Adipocyte (in vitro differentiated cells): ENCODE measurements at regions not wholly inside any gene's neighbourhood (a gene's known extent, or its start where the extent isn't known, plus 50 kb on each side); places are given as distances from the start of the nearest gene placed in this dataset.
A peak's percentile ranks its signal among the peaks of the same experiment; 100 is the strongest.

ENCODE experiments used
- DNase-seq: peaks from one replicate; pipeline ENCODE4 v3.0.0-alpha.2; 2015; ENCODE audit warnings: low read depth
- H3K27me3 ChIP-seq: replicated peaks from 2 replicates; pipeline ENCODE4 v1.7.0; 2013; ENCODE audit warnings: mild to moderate bottlenecking, low read length, moderate library complexity; ENCODE audit not compliant: control insufficient read depth, insufficient read depth
- H3K36me3 ChIP-seq: 2 replicates; pipeline ENCODE4 v1.7.0; 2013; ENCODE audit warnings: low read length, mild to moderate bottlenecking, moderate library complexity; ENCODE audit not compliant: control insufficient read depth, insufficient read depth, severe bottlenecking
- H3K4me1 ChIP-seq: 2 replicates; pipeline ENCODE4 v1.7.0; 2013; ENCODE audit warnings: mild to moderate bottlenecking, low read length, moderate library complexity; ENCODE audit not compliant: control insufficient read depth, insufficient read depth
- H3K4me3 ChIP-seq: 2 replicates; pipeline ENCODE4 v1.7.0; 2013; ENCODE audit warnings: mild to moderate bottlenecking, low read length, moderate library complexity
- H3K9ac ChIP-seq: 2 replicates; pipeline ENCODE4 v1.7.0; 2013; ENCODE audit warnings: mild to moderate bottlenecking, low read length, moderate library complexity
- H3K9me3 ChIP-seq: 2 replicates; pipeline ENCODE4 v1.7.0; 2013; ENCODE audit warnings: mild to moderate bottlenecking, low read length, moderate library complexity; ENCODE audit not compliant: control insufficient read depth

DNA sequence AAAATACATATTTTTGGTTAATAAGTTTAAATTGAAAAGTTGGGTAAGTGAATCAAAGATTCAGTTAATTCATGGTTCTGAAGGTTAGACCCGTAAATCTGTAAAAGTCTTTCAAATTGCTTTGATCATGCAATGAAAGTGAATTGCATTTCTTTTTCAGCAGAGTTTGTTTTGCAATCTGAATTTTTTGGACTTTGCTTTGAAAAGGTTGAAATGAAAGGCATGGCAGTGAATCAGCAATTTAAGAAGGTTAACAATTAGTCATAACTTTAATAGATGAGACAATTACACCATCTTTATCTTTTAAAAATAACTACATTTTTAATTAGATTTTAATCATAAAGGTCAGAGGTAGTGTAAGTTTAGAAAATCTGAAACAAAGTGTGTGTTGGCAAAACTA lies 310.9 kb upstream of the KCNJ16 start:
- H3K27me3 ChIP-seq = no peaks in the 10 kb centered on the region
- no peak overlapping the region for H3K4me3 ChIP-seq
- H3K36me3 ChIP-seq = no peaks in the 10 kb centered on the region
- peak overlapping the region; percentile 3 for H3K9ac ChIP-seq
- H3K4me1 ChIP-seq = peaks cover 60% of the 10 kb centered on the region
- DNase-seq = peak; percentile 64
- H3K9me3 ChIP-seq = no peaks in the 10 kb centered on the region

GRCh38 chr17:69769050-69769449 lies 306.0 kb upstream of the KCNJ16 start:
- Histone ChIP-seq H3K9me3 (no peaks in the 10 kb centered on the region), H3K4me3 (no peak overlapping the region), H3K27me3 (no peaks in the 10 kb centered on the region), H3K9ac (no peak overlapping the region), H3K36me3 (no peaks in the 10 kb centered on the region), H3K4me1 (peaks cover 13% of the 10 kb centered on the region)
- no peak for DNase-seq

DNA sequence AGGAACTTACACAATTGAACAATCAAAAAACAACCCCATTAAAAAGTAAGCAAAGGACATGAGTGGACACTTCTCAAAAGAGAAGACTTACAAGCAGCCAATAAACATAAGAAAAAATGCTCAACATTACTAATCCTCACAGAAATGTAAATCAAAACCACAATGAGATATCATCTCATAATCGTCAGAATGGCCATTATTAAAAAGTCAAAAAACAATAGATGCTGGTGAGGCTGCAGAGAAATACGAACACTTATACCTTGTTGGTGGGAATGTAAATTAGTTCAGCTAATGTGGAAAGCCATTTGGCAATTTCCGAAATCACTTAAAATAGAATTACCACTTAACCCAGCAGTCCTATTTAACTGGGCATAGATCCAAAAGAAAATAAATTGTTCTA lies 301.9 kb upstream of the KCNJ16 start:
- Histone ChIP-seq H3K9ac (no peak overlapping the region), H3K27me3 (no peaks in the 10 kb centered on the region), H3K36me3 (no peaks in the 10 kb centered on the region), H3K9me3 (no peaks in the 10 kb centered on the region), H3K4me1 (peaks cover 5% of the 10 kb centered on the region), H3K4me3 (no peak overlapping the region)
- DNase-seq = no peak

- H3K27me3 ChIP-seq = no peaks in the 10 kb centered on the region
- H3K4me1 ChIP-seq = peaks cover 5% of the 10 kb centered on the region
- H3K4me3 ChIP-seq = no peak overlapping the region
- H3K9ac ChIP-seq = no peak overlapping the region
- no peaks in the 10 kb centered on the region for H3K36me3 ChIP-seq
- H3K9me3 ChIP-seq = no peaks in the 10 kb centered on the region
- peak; percentile 69 for DNase-seq
Observed at GRCh38 chr17:69779378-69780214, 295.4 kb upstream of the KCNJ16 start.

DNA sequence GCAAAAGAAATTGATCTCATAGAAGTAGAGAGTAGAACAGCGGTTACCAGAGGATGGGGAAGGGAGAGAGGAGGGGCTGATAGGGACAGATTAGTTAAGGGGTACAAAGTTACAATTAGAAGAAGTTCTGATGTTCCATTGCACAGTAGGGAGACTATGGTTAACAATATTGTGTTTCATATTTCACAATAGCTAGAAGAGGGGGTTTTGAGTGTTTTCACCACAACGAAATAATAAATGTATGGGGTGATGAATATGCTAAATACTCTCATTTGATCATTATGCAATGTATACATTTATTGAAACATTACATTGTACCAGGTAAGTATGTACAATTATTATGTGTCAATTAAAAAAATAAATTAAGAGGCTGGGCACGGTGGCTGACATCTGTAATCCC lies 291.2 kb upstream of the KCNJ16 start:
- Histone ChIP-seq H3K36me3 (no peaks in the 10 kb centered on the region), H3K9me3 (no peaks in the 10 kb centered on the region), H3K9ac (no peak overlapping the region), H3K4me3 (no peak overlapping the region), H3K27me3 (no peaks in the 10 kb centered on the region), H3K4me1 (no peaks in the 10 kb centered on the region)
- no peak for DNase-seq

DNA sequence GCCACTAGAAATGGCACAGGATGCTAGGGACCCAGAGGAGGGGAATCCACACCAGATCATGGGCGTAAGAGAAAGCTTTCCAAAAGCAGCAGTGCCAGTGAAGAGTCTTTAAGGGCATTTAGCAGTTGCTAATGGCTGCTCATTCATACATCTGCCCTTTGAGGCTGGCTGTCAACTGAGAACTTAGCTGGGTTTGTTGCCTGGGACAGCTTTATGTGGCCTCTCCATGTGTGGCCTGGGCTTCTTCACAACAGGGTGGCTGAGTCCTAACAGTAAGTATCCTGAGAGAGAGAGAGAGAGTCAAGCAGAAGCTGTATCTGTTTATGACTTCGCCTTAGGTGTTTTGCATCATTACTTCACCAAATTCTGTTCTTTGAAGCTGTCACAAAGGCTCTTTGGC lies 286.1 kb upstream of the KCNJ16 start:
- no peak for DNase-seq
- no peaks in the 10 kb centered on the region for H3K9me3 ChIP-seq
- no peaks in the 10 kb centered on the region for H3K4me1 ChIP-seq
- H3K27me3 ChIP-seq = no peaks in the 10 kb centered on the region
- no peak overlapping the region for H3K9ac ChIP-seq
- H3K4me3 ChIP-seq = no peak overlapping the region
- H3K36me3 ChIP-seq = no peaks in the 10 kb centered on the region

GRCh38 chr17:69796078-69796477 lies 278.9 kb upstream of the KCNJ16 start:
- Histone ChIP-seq H3K36me3 (no peaks in the 10 kb centered on the region), H3K4me3 (no peak overlapping the region), H3K9ac (peak overlapping the region; percentile 45), H3K27me3 (no peaks in the 10 kb centered on the region), H3K4me1 (peaks cover 6% of the 10 kb centered on the region), H3K9me3 (no peaks in the 10 kb centered on the region)
- DNase-seq = no peak

DNA sequence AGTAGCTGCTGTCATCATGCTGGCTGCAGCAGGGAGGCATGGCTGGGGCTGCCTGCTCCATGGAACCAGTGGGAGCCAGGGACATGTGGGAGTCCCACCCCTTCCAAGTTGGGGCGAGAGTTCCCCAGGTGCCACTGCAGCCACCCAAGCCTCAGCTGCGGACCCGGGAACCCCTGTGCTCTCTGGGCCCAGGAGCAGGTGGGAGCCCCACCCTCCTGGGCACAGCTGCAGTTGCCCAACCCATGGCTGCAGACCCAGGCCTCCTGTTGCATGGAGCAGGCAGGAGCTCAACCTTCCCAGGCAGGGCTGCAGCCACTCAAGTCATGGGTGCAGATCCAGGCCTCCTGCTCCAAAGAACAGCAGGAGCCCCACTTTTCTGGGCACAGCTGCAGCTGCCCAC lies 274.2 kb upstream of the KCNJ16 start:
- Histone ChIP-seq H3K9me3 (no peaks in the 10 kb centered on the region), H3K27me3 (no peaks in the 10 kb centered on the region), H3K4me1 (peaks cover 3% of the 10 kb centered on the region), H3K9ac (no peak overlapping the region), H3K4me3 (no peak overlapping the region), H3K36me3 (no peaks in the 10 kb centered on the region)
- no peak for DNase-seq

- Histone ChIP-seq H3K4me3 (no peak overlapping the region), H3K36me3 (no peaks in the 10 kb centered on the region), H3K9me3 (no peaks in the 10 kb centered on the region), H3K4me1 (no peaks in the 10 kb centered on the region), H3K27me3 (no peaks in the 10 kb centered on the region), H3K9ac (no peak overlapping the region)
- no peak for DNase-seq
Observed at GRCh38 chr17:69801368-69801767, 273.7 kb upstream of the KCNJ16 start.

DNA sequence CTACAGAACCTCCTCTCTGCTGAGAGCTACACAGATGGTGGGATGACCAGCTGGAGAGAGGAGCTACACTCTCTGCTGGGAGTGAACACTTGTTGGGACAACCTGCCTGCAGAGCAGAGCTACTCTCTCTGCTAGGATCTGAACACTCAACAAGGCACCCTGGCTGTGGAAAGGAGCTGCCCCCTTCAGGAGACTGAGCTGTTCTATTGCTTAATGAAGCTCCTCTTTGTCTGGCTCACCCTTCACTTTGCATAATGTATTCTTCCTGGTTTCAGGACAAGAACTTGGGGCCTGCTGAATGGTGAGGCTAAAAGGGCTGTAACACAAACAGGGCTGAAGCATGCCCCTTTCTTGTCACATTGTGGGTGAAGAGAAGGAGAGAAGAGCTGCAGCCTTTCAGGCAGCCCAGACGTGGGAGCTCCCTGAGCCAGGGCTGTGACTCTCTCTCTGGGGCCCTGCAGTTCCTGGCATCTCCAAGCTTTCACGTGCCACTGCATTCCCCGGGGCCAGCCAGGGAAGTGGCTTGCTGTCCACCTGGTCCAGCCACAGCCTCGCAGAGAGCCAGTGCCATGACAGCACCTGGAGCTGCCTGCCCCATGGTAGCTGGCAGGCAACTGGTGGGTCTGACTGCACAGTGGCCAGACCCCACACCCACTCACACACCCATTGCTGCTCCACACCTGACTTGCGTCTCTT lies 272.8 kb upstream of the KCNJ16 start:
- H3K9me3 ChIP-seq = no peaks in the 10 kb centered on the region
- H3K36me3 ChIP-seq = no peaks in the 10 kb centered on the region
- DNase-seq = peak; percentile 12
- no peaks in the 10 kb centered on the region for H3K27me3 ChIP-seq
- no peaks in the 10 kb centered on the region for H3K4me1 ChIP-seq
- H3K4me3 ChIP-seq = no peak overlapping the region
- H3K9ac ChIP-seq = no peak overlapping the region

- Histone ChIP-seq H3K27me3 (no peaks in the 10 kb centered on the region), H3K4me1 (no peaks in the 10 kb centered on the region), H3K9me3 (no peaks in the 10 kb centered on the region), H3K9ac (no peak overlapping the region), H3K36me3 (no peaks in the 10 kb centered on the region), H3K4me3 (no peak overlapping the region)
- peak; percentile 74 for DNase-seq
Observed at GRCh38 chr17:69809331-69809730, 265.7 kb upstream of the KCNJ16 start.
